PC-9 (cell line): ENCODE measurements at regions not wholly inside any gene's neighbourhood (a gene's known extent, or its start where the extent isn't known, plus 50 kb on each side); places are given as distances from the start of the nearest gene placed in this dataset.

Source experiments
- CTCF ChIP-seq: fragments of 200-600 bp; sonication (generic); conservative IDR thresholded peaks from 2 replicates; pipeline ENCODE4 v1.6.1; 2017; ENCODE audit warnings: mixed run types, antibody characterized with exemption, mild to moderate bottlenecking, moderate library complexity
- EZH2 ChIP-seq: fragments of 200-600 bp; sonication (generic); IDR thresholded peaks from 2 replicates; pipeline ENCODE4 v1.8.0; 2017; ENCODE audit warnings: antibody characterized with exemption, low read depth

- TF ChIP-seq CTCF (no peak), EZH2 (no peak)
Observed at GRCh38 chr5:159496773-159497172, 166.5 kb upstream of the IL12B start.
